ENCODE measurements at regions not wholly inside any gene's neighbourhood (a gene's known extent, or its start where the extent isn't known, plus 50 kb on each side); places are given as distances from the start of the nearest gene placed in this dataset.

DNA sequence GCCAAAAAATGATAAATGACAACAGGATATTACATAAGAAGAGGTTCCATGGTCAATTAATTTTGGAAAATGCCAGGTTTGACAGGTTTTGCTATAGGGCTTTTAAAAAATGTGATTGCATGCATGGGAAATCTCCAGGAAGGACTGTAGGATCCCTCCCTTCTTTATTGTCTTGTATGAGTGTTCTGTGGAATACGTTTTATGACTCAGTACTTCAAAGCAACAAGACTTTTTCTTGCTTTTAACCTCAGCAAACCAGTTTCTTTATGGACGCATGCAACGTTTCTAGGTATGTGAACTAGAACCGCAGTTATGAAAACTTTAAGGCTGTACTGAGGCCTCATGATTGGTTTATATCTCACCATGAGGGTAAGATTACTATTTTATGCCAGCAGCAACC is 76.6 kb upstream of the NTRK2 start:
- CTCF ChIA-PET: no interaction called here

DNA sequence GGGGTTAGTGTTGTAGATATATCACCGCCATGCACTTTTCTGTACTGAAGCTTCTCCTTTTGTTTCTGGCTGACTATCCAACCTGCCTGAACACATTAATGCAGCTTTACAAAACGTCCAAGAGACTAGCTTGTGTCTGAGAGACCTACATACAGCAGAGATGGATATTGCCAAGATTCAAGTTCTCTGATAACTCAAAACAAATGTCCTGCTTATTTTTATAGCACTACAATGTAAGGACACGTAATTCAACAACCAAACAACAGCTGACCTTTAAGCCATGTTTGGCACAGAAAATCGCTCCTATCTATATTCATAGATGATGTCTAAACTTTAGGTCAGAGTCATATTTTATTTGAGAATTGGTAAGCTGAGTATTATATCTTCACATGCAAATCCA is 76.2 kb upstream of the NTRK2 start:
- TF ChIP-seq, protein P1, sequence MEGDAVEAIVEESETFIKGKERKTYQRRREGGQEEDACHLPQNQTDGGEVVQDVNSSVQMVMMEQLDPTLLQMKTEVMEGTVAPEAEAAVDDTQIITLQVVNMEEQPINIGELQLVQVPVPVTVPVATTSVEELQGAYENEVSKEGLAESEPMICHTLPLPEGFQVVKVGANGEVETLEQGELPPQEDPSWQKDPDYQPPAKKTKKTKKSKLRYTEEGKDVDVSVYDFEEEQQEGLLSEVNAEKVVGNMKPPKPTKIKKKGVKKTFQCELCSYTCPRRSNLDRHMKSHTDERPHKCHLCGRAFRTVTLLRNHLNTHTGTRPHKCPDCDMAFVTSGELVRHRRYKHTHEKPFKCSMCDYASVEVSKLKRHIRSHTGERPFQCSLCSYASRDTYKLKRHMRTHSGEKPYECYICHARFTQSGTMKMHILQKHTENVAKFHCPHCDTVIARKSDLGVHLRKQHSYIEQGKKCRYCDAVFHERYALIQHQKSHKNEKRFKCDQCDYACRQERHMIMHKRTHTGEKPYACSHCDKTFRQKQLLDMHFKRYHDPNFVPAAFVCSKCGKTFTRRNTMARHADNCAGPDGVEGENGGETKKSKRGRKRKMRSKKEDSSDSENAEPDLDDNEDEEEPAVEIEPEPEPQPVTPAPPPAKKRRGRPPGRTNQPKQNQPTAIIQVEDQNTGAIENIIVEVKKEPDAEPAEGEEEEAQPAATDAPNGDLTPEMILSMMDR (IDR thresholded peaks at IDR 0.05; ENCODE audit: control extremely low read depth, extremely low read depth, low read depth, missing control alignments): no peak
- ChIA-PET CTCF (no interaction called here), POLR2A (no interaction called here)
- DNase-seq (ENCODE audit: extremely low spot score): no peak

More for the DNA sequence above, 76.6 kb upstream of the NTRK2 start:
- POLR2A ChIA-PET: no interaction called here
- TF ChIP-seq, protein P1 (IDR thresholded peaks at IDR 0.05; ENCODE audit: control extremely low read depth, extremely low read depth, low read depth, missing control alignments): no peak
- no peak for DNase-seq (ENCODE audit: extremely low spot score)

DNA sequence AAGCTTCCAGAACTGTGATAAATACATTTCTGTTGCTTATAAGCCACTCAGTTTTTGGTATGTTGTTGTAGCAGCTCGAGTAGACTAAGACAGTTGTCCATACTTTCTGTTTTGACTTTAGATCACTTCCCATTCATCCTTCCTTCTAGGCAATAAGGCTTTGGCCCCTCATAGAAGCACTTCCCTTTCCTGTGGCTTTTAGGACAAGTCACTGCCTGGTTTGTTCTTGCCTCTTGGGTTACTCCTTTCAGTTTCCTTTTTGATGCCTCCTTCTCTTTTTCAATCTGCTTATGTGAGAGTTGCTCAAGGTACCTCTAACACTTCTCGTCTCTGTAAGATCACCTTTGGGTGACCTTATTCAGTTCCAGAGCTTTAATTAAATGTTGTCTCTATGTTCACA is 72.4 kb upstream of the NTRK2 start:
- ChIA-PET CTCF (no interaction called here), POLR2A (no interaction called here)
- DNase-seq (ENCODE audit: extremely low spot score): peak; percentile 35
- TF ChIP-seq, protein P1 (IDR thresholded peaks at IDR 0.05; ENCODE audit: control extremely low read depth, extremely low read depth, low read depth, missing control alignments): no peak

DNA sequence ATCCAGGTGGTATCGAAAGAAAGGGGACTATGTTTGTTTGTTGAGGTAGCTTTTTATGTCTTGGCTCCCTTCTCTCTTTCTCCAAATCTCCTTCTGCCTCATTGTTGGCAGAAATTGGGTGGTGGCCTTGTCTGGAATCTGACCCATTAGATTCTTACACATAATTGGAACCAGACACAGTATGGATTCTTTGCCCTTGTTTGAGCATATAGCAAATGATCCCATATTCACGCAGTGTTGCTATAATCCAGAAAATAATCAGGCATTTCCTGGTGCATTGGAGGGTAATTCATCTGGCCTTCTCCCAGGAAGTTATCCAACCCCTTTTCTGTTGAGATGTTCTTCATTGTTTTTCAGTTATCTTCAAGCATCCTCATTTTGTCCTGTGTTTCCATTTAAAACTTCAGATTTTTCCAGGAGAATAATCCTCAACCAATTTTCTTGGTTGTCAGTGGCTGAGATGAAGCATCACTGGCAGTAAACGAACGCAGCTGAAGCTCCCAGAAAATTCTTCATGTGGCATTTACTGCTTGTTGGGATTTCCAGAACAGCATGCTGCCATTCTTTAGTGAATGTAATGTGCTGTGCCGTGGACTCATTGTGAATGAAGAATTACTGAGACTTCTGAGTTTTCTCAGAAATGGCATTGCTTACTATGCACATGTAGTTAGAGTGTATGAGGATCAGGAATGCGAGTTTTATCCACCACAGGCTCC is 70.5 kb upstream of the NTRK2 start:
- ChIA-PET POLR2A (no interaction called here), CTCF (no interaction called here)
- TF ChIP-seq, protein P1 (IDR thresholded peaks at IDR 0.05; ENCODE audit: control extremely low read depth, extremely low read depth, low read depth, missing control alignments): no peak
- DNase-seq (ENCODE audit: extremely low spot score): no peak

DNA sequence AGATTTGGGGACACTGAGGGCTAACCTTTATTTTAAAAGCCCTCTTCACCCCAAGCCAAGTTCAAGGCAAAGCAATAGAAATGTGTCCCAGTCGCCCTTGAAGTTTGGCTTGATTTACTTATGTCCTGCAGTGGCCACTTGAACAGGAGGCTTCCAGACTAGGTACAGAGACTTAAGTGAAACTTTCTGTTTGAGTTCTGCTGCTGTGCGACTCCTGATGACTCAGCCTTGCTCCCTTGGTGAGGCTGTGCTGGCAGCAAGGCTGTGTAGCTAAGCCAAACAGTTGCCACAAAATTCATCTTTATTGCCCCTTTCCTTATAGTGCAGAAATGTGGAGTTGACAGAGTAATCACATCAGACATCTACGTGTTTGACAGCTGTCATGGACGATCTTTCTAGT is 68.8 kb upstream of the NTRK2 start:
- POLR2A ChIA-PET: no interaction called here
- CTCF ChIA-PET: no interaction called here
- TF ChIP-seq, protein P1 (IDR thresholded peaks at IDR 0.05; ENCODE audit: control extremely low read depth, extremely low read depth, low read depth, missing control alignments): no peak
- DNase-seq (ENCODE audit: extremely low spot score): no peak

DNA sequence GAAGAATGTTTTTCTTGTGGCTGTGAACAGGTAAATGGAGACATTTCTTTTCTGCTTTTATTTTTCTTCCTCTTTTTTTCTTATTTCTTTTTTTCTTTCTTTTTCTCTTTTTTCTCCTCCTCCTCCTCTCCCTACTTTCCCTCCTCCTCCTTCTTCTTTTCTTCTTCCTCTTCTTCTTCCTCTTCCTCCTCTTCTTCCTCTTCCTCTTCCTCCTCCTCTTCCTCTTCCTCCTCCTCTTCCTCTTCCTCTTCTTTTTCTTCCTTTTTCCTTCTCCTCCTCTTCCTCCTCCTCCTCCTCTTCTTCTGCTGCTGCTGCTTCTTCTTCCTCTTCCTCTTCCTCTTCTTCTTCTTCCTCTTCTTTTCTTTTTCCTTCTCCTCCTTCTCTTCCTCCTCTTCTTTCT is 65.3 kb upstream of the NTRK2 start:
- TF ChIP-seq, protein P1 (IDR thresholded peaks at IDR 0.05; ENCODE audit: control extremely low read depth, extremely low read depth, low read depth, missing control alignments): no peak
- ChIA-PET CTCF (no interaction called here), POLR2A (no interaction called here)
- no peak for DNase-seq (ENCODE audit: extremely low spot score)

Data from GM10248 (cell line).